ENCODE measurements at regions not wholly inside any gene's neighbourhood (a gene's known extent, or its start where the extent isn't known, plus 50 kb on each side); places are given as distances from the start of the nearest gene placed in this dataset.

DNA sequence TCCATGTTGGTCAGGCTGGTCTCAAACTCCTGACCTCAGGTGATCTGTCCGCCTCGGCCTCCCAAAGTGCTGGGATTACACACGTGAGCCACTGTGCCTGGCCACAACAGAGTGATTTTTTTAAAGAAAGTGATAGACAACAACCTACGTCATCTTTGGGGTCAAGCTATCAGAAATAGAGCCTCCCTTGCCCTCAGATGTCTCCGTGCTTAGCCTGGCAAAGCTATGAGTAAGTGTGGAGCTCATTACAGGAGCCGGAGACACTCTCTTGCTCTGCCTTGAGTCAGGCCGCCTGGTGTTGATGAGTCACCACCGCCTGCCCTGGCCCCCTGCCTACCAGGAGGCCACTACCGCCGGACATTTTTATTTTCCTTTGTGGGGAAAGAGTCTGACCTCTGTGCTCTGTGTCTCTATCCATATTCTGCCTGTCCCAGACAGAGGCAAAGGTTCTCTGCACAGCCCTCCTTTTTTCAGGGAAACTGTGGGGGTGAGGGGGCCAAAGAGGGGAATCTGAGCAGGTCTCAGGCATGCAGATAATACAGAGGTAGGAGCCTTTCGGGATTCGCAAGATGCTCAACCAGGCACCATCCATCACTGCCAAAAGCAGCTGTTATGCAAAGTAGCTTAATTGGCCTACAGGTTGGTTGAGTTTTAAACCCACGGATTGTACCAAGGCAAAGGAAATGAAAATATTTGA lies 123.7 kb upstream of the CPEB4 start:
- peak; percentile 94 for DNase-seq (ENCODE audit: low read depth)
- TF ChIP-seq, protein P1, sequence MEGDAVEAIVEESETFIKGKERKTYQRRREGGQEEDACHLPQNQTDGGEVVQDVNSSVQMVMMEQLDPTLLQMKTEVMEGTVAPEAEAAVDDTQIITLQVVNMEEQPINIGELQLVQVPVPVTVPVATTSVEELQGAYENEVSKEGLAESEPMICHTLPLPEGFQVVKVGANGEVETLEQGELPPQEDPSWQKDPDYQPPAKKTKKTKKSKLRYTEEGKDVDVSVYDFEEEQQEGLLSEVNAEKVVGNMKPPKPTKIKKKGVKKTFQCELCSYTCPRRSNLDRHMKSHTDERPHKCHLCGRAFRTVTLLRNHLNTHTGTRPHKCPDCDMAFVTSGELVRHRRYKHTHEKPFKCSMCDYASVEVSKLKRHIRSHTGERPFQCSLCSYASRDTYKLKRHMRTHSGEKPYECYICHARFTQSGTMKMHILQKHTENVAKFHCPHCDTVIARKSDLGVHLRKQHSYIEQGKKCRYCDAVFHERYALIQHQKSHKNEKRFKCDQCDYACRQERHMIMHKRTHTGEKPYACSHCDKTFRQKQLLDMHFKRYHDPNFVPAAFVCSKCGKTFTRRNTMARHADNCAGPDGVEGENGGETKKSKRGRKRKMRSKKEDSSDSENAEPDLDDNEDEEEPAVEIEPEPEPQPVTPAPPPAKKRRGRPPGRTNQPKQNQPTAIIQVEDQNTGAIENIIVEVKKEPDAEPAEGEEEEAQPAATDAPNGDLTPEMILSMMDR (IDR thresholded peaks at IDR 0.05; ENCODE audit: insufficient read depth, low read depth, low read length, missing control alignments), result no peak
- H3K4me3 ChIP-seq (ENCODE audit: low read length), result no peak overlapping the region

- DNase-seq (ENCODE audit: low read depth), result peak; percentile 53
- H3K4me3 ChIP-seq (ENCODE audit: low read length), result no peak overlapping the region
- TF ChIP-seq, protein P1 (IDR thresholded peaks at IDR 0.05; ENCODE audit: insufficient read depth, low read depth, low read length, missing control alignments), result no peak
Observed at GRCh38 chr5:173765029-173765644, 123.0 kb upstream of the CPEB4 start.

- TF ChIP-seq, protein P1 (IDR thresholded peaks at IDR 0.05; ENCODE audit: insufficient read depth, low read depth, low read length, missing control alignments), result no peak
- DNase-seq (ENCODE audit: low read depth), result no peak
Observed at GRCh38 chr5:173765661-173766060, 122.5 kb upstream of the CPEB4 start.

GRCh38 chr5:173767574-173768266 lies 120.4 kb upstream of the CPEB4 start:
- TF ChIP-seq, protein P1 (IDR thresholded peaks at IDR 0.05; ENCODE audit: insufficient read depth, low read depth, low read length, missing control alignments), result no peak
- no peak for DNase-seq (ENCODE audit: low read depth)
- no peak overlapping the region for H3K4me3 ChIP-seq (ENCODE audit: low read length)

More at GRCh38 chr5:173765661-173766060, 122.5 kb upstream of the CPEB4 start:
- no peak overlapping the region for H3K4me3 ChIP-seq (ENCODE audit: low read length)

- TF ChIP-seq, protein P1 (IDR thresholded peaks at IDR 0.05; ENCODE audit: insufficient read depth, low read depth, low read length, missing control alignments), result no peak
- DNase-seq (ENCODE audit: low read depth), result no peak
- no peak overlapping the region for H3K4me3 ChIP-seq (ENCODE audit: low read length)
Observed at GRCh38 chr5:173768267-173768806, 119.8 kb upstream of the CPEB4 start.

DNA sequence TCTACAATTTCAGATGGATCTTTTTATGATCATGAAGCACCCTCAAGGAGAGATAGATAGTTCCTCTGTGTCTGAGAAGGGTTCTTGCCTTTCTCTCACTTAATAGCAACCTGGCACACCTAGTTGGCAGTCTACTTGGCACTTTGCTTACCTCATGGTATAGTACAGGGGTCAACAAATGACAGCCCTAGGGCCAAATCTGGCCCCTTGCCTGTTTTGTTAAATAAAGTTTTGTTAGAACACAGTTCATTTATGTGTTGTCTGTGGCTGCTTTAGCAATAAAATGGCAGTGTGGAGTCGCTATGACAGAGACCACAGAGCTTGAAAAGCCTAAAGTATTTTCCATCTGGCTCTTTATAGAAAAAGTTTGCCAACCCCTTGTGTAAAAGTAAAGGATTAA lies 119.3 kb upstream of the CPEB4 start:
- DNase-seq (ENCODE audit: low read depth), result no peak
- H3K4me3 ChIP-seq (ENCODE audit: low read length), result no peak overlapping the region
- TF ChIP-seq, protein P1 (IDR thresholded peaks at IDR 0.05; ENCODE audit: insufficient read depth, low read depth, low read length, missing control alignments), result no peak

Data from epithelial cell of esophagus (primary cell).